ENCODE measurements at regions not wholly inside any gene's neighbourhood (a gene's known extent, or its start where the extent isn't known, plus 50 kb on each side); places are given as distances from the start of the nearest gene placed in this dataset.
"Not testable (repeated sequence)": the region's sequence is repeated elsewhere in the genome, so short reads cannot be mapped to it uniquely, and the experiment has no call there.

DNA sequence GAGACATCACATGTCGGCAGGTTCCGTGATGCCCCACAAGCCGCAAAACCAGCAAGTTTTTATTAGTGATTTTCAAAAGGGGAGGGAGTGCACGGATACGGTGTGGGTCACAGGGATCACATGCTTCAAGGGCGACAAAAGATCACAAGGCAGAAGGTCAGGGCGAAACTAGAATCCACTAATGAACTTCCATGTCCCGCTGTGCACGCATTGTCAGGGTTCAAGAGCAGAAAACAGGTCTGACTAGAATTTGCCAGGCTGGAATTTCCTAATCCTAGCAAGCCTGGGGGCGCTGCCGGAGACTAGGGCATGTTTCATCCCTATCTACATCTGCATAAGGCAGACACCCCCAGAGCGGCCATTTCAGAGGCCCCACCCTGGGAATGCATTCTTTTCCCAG is 225.2 kb downstream of the NPHP4 start:
- not testable (repeated sequence) for DNase-seq (ENCODE audit: low read depth)

DNA sequence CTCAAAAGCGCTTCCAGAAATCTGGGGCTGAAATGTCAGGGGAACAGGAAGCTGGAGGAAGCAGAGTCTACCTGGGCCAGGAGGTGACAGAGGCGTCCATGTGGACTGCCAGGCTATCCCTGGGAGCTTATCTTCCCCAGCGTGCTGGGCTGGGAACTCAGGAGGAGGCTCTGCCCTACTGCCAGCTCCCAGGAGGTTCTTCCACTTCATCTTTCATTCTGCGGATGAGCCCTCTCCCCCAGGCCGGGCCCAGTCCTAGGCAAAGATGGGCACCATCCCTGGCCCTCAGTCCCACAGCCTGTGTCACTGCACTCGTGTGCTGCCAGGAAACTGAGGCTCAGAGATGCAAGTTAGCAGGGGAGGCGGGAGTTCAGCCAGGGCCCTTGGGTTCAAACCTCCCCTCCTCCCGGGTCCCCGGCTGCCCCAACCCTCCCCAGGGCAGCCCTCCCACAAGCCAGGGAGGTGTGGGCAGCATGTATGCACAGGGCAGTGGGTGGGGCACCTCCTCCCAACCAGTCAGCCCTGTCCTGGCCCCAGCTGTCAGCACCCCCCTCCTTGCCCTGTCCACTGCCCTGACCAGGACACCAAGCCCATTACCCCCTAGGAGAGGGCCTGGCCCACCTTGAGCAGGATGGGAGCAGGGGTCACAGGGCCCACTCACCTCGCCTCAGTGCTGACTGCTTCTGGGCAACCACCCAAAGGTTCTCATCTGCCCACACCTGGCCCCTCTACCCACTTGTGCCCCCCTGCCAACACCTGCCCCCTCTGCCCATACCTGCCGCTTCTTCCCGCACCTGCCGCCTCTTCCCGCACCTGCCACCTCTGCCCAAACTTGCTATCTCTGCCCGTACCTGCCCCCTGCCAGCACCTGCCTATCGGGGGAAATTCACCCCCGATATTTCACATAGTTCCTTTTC is 226.0 kb downstream of the NPHP4 start:
- DNase-seq (ENCODE audit: low read depth) = no peak

DNA sequence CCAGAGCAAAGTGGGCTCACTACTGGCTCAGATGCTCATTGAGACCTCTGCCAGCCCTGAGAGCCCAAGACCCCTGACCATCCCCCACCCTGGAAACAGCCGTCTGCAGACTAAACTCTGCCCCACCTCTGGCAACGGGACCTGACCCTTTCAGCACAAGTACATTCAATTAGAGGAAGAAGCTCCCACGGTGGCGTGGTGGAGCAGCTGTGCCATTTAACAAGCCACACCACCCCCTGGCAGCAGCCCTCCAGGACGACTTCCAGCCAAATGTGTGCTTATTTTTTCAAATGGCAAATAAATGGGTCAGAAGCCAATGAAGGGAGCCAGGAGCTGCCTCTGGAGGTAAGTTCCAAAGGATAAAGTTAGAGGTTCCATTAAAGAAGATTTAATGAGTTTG is 226.7 kb downstream of the NPHP4 start:
- no peak for DNase-seq (ENCODE audit: low read depth)

DNA sequence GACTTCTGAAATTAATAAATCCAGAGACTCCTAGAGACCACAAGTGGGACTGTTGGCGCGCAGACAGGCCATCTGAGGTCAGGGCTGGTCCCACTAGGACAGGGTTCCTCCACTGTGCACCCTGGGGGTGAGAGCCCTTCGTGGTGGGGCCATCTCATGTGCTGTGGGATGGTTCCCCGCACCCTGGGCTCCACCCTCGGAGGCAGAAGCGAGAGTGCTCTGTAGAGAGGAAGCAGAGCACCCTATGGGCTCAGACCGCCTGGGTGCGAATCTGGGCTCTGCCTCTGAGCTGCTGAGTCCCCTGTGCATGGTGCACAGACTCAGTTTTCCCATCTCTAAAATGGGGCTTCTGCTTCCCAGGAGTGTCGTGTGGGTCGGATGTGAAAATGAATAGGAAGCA is 227.3 kb downstream of the NPHP4 start:
- DNase-seq (ENCODE audit: low read depth) = no peak

DNA sequence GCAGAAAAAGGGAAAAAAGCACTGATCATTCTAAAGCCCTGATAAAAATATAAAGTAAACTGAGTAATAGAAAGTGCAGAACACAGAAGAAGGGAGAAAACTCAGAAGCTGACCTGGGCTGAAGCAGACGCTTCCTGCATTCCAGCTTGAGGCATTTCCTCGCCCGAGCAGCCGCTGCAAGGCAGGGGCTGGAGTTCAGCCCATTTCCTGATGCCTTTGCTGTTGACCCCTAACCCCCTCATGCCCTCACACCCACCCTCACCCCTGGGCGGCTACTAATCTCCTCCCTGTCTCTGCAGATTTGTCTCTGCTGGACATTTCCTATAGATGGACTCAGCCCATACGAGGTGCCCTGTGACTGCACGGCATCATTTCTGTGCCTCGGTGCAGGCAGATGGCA is 227.8 kb downstream of the NPHP4 start:
- DNase-seq (ENCODE audit: low read depth) = no peak

DNA sequence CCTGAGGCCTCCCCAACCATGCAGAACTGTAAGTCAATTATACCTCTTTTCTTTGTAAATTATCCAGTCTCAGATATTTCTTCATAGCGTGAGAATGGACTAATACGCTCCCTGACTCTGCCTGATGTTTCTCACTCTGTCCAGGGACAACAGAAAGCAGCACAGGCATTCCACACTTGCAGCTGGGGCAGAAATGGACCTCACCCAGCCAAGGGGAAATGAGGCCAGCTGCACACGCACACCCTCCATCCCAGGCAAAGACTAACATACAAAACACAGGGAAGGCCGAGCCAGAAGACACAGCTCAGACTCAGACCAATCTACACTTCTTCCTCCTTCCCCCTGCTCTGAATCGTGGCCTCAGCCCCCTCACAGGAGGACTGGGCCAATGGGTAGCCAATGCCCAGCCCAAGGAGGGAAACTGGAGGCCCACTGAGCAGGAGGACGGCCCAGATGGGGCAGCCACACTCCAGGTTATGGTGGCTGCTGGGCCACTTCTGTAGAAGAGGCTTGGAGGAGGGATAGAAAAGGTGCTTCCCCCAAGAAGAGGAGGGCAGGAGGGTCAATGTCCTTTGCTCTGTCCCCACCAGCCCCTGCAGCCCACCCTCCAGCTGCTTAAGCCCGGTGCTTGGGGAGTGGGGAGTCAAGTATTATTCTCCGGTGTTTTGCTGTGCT is 228.4 kb downstream of the NPHP4 start:
- DNase-seq (ENCODE audit: low read depth) = no peak

DNA sequence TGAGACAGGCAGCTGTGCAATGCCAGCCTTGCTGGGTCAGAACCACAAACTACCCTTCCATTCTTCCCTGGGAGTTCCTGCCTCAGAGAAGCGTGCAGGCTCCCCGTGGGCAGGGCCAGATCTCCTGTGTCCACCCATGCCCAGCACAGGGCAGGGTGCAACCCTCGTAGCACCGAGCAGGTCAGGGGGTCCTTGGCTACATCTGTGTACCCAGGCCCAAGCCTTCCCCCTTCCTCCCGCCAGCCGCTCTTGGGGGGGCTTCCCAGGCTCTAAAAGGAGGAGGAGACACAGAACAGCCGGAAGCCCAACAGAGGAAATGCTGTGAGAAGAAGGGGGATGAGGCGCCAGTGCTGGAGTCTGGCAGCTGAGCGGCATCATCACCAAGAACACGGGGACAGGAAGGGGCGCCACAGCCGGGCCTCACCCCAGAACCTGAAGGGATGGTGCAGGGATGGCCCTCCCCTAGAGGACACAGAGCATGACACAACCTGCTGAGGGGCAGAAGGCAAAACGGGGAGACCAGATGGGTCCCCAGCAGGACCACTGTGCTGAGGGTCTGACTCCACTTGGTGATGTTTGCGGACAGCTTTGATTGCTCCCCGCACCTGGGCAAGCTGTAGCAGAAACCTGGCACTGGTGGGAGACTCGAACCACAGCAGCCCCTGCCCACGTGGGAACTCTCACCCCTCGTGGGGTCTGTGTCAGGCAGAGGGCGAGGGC is 233.2 kb downstream of the NPHP4 start:
- DNase-seq (ENCODE audit: low read depth) = no peak

GRCh38 chr1:5758000-5758858 is 234.0 kb downstream of the NPHP4 start:
- no peak for DNase-seq (ENCODE audit: low read depth)

- DNase-seq (ENCODE audit: low read depth) = no peak
These were observed 234.9 kb downstream of the NPHP4 start for GRCh38 chr1:5757187-5757805.

DNA sequence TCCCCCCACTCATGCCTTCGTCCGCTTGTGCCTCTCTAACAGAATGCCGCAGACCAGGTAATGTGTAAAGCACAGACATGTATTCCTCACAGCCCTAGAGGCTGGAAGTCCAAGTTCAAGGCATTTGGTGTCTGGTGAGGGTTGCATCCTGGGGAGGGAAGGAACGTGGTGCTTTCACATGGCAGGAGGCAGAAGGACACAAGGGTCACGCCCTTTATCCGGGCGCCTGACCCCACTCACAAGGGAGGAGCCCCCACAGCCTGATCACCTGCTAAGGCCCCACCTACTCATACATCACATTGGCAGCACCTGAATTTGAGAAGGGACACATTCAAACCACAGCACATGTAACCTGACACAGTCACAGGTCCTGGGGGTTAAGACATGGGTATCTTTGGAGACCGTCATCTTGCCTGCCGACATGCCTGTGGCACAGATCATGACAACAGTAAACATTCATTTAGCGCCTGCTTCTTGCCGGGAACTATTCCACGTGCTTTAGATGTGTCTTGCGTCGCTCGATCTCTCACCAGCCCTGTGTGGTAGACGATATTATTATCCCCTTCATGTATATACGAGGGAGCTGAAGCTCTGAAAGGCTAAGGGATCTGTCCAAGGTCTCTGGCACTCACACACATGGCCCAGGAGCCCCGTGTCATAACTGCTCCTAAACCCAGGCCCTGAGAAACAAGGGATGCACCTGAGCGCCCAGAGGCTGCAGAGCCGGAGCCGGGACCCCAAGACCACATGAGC is 235.6 kb downstream of the NPHP4 start:
- DNase-seq (ENCODE audit: low read depth) = no peak

DNA sequence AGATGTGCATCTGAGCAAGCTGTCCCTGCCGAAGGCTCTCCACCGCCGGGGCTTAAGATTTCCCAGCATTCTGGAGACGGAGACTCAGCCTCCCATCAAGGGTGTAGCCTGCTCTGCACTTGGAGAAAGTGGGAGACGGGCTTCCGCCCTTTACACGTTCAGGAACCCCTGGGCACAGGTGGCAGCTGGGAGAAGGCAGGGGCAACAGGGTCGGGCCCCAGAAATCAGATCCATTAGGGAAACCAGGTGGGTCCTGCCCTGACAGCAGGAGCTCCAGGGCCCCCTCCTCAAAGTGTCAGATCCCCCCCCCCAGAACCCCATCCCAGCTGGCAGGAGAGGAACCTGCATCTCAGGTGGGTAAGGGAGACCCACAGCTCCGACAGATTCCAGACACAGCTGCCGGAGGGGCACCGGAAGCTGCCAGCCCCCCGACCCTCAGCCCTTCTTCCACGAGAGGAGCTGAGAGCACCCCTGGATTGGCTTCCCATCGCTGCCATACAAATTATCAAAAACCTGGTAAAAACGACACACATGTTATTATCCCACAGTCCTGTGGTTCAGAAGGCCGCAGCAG is 236.6 kb downstream of the NPHP4 start:
- no peak for DNase-seq (ENCODE audit: low read depth)

GRCh38 chr1:5754817-5755551 is 237.2 kb downstream of the NPHP4 start:
- DNase-seq (ENCODE audit: low read depth) = no peak

GRCh38 chr1:5753549-5754421 is 238.4 kb downstream of the NPHP4 start:
- no peak for DNase-seq (ENCODE audit: low read depth)

GRCh38 chr1:5752746-5753548 is 239.3 kb downstream of the NPHP4 start:
- no peak for DNase-seq (ENCODE audit: low read depth)

GRCh38 chr1:5751833-5752745 is 240.1 kb downstream of the NPHP4 start:
- DNase-seq (ENCODE audit: low read depth) = no peak

GRCh38 chr1:5751163-5751540 is 241.1 kb downstream of the NPHP4 start:
- DNase-seq (ENCODE audit: low read depth) = no peak

Data from Daoy (cell line).